Smooth muscle cell (in vitro differentiated cells): ENCODE measurements at regions not wholly inside any gene's neighbourhood (a gene's known extent, or its start where the extent isn't known, plus 50 kb on each side); places are given as distances from the start of the nearest gene placed in this dataset.

Source experiments
- DNase-seq: peaks from one replicate; lab custom pipeline; 2025; ENCODE audit not compliant: unreplicated experiment; lab: John Stamatoyannopoulos, UW
- H2AFZ ChIP-seq: fragments of 200-600 bp; sonication (generic); 2 replicates; pipeline ENCODE4 v1.6.0; 2016; ENCODE audit warnings: antibody characterized with exemption, low read depth, mild to moderate bottlenecking
- H3F3A ChIP-seq: fragments of 200-600 bp; sonication (generic); 2 replicates; pipeline ENCODE4 v1.6.0; 2017; ENCODE audit warnings: antibody characterized with exemption, low read depth
- H3K27ac ChIP-seq: fragments of 200-600 bp; sonication (generic); 2 replicates; pipeline ENCODE4 v1.5.1; 2016; ENCODE audit warnings: low read depth, mild to moderate bottlenecking
- H3K27me3 ChIP-seq: fragments of 200-600 bp; sonication (generic); 2 replicates; pipeline ENCODE4 v1.6.1; 2016; ENCODE audit warnings: low read depth, mild to moderate bottlenecking
- H3K36me3 ChIP-seq: fragments of 200-600 bp; sonication (generic); 2 replicates; pipeline ENCODE4 v1.5.1; 2016; ENCODE audit warnings: low read depth
- H3K4me1 ChIP-seq: fragments of 200-600 bp; sonication (generic); 2 replicates; pipeline ENCODE4 v1.5.1; 2016; ENCODE audit warnings: low read depth
- H3K4me2 ChIP-seq: fragments of 200-600 bp; sonication (generic); 2 replicates; pipeline ENCODE4 v1.6.0; 2016; ENCODE audit warnings: mild to moderate bottlenecking
- H3K4me3 ChIP-seq: fragments of 200-600 bp; sonication (generic); 2 replicates; pipeline ENCODE4 v1.5.1; 2016; ENCODE audit warnings: mild to moderate bottlenecking
- H3K79me2 ChIP-seq: fragments of 200-600 bp; sonication (generic); 2 replicates; pipeline ENCODE4 v1.6.0; 2016; ENCODE audit warnings: low read depth, mild to moderate bottlenecking
- H3K9ac ChIP-seq: fragments of 200-600 bp; sonication (generic); 2 replicates; pipeline ENCODE4 v1.6.0; 2016; ENCODE audit warnings: low read depth
- H3K9me3 ChIP-seq: fragments of 200-600 bp; sonication (generic); replicated peaks from 2 replicates; pipeline ENCODE4 v1.5.1; 2016; ENCODE audit warnings: low read depth
- H4K20me1 ChIP-seq: fragments of 200-600 bp; sonication (generic); 2 replicates; pipeline ENCODE4 v1.6.0; 2016; ENCODE audit warnings: low read depth
- WGBS: methylation state at CpG from one replicate; pipeline ENCODE4 v1.1.7; 2016; ENCODE audit warnings: low lambda C conversion rate; 5-methylcytosine and 5-hydroxymethylcytosine counted together
- TF ChIP-seq, protein P1 (sequence below): fragments of 200-600 bp; sonication (generic); IDR thresholded peaks from 2 replicates; pipeline ENCODE4 v1.5.1; 2017; ENCODE audit warnings: borderline replicate concordance, mild to moderate bottlenecking, antibody characterized with exemption; ENCODE audit not compliant: insufficient read depth, poor library complexity, severe bottlenecking

DNA sequence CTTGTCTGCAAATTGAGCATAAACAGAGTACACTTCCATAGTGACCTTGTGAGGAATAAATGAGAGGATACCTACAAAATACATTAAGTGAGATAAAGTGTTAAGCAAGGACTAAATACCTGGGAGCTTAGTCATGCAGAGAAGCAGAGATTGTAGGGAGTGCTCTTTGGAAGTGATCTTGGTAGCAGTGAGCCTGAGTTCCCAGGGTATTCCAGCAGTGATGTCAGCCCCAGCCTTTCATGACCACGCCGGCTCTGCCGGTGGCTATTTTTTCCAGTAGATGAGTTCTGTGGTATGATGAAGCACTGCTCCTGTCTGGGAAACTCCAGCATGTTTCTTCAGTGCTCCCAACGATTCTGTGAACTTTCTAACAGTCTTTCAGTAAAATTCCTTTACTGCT lies 391.5 kb upstream of the IGFBP7 start:
- Histone ChIP-seq H3K4me3 (no peak overlapping the region), H3K27me3 (no peaks in the 10 kb centered on the region)
- DNase-seq = no peak

DNA sequence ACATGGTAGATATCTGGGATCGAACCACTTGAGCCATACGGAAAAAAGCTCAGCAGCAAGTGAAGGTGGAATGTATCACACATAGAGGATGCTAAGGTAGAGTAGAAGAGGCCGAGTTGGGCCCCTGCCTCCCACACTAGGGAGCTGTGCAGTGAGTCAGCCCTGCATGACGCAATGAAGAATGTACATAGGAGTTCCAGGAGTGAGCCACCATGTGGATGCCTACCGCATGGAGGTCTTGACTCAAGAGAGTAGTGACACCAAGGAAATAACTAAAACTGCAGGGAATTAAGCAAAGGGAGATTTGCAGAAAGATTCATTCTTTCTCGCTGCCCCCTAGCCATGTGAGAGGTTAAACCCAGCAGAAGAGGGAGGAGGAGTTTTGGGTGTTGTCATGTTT lies 389.6 kb upstream of the IGFBP7 start:
- Histone ChIP-seq H3K9me3 (no peaks in the 10 kb centered on the region), H3K79me2 (no peaks in the 10 kb centered on the region), H3K27ac (no peak overlapping the region), H3K4me1 (peaks cover 6% of the 10 kb centered on the region), H3K4me2 (no peak overlapping the region), H3K9ac (no peak overlapping the region), H2AFZ (no peak overlapping the region), H3K27me3 (no peaks in the 10 kb centered on the region), H4K20me1 (no peaks in the 10 kb centered on the region), H3F3A (no peaks in the 10 kb centered on the region), H3K4me3 (no peak overlapping the region), H3K36me3 (no peaks in the 10 kb centered on the region)
- WGBS = 91% methylated on average over 6 of the region's 6 CpGs
- TF ChIP-seq, protein P1, sequence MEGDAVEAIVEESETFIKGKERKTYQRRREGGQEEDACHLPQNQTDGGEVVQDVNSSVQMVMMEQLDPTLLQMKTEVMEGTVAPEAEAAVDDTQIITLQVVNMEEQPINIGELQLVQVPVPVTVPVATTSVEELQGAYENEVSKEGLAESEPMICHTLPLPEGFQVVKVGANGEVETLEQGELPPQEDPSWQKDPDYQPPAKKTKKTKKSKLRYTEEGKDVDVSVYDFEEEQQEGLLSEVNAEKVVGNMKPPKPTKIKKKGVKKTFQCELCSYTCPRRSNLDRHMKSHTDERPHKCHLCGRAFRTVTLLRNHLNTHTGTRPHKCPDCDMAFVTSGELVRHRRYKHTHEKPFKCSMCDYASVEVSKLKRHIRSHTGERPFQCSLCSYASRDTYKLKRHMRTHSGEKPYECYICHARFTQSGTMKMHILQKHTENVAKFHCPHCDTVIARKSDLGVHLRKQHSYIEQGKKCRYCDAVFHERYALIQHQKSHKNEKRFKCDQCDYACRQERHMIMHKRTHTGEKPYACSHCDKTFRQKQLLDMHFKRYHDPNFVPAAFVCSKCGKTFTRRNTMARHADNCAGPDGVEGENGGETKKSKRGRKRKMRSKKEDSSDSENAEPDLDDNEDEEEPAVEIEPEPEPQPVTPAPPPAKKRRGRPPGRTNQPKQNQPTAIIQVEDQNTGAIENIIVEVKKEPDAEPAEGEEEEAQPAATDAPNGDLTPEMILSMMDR = no peak
- DNase-seq = no peak

More for the DNA sequence above, 391.5 kb upstream of the IGFBP7 start:
- no peaks in the 10 kb centered on the region for H4K20me1 ChIP-seq
- peak overlapping the region; percentile 28 for H3K4me2 ChIP-seq
- TF ChIP-seq, protein P1 = no peak
- H3K9ac ChIP-seq = peak overlapping the region; percentile 24
- peak overlapping the region; percentile 74 for H3K27ac ChIP-seq
- 4% methylated on average over 4 of the region's 4 CpGs for WGBS
- H3K79me2 ChIP-seq = no peaks in the 10 kb centered on the region
- H3K4me1 ChIP-seq = peaks cover 6% of the 10 kb centered on the region
- no peaks in the 10 kb centered on the region for H3K9me3 ChIP-seq
- no peak overlapping the region for H2AFZ ChIP-seq
- H3K36me3 ChIP-seq = no peaks in the 10 kb centered on the region
- no peaks in the 10 kb centered on the region for H3F3A ChIP-seq

DNA sequence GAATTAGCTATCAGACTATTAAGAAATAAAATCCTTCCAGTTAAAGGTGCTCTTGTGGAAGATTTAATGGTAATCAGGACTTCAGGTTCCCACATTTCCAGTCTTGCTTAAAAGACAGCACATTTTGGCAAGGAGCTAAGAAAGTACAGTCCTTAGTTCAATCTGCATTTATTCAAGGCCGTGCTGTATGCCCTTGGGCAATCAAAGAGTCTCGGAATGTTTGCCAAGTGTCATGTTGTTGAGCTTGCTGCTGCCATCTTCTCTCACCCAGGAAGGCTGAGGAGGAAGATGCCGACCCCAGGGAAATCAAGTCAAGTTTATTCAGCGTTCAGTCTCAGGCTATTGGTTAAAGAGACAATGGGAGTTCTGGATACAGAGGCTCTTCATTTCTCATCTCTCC lies 388.1 kb upstream of the IGFBP7 start:
- no peak overlapping the region for H3K9ac ChIP-seq
- no peak overlapping the region for H3K27ac ChIP-seq
- H3K4me2 ChIP-seq = no peak overlapping the region
- no peaks in the 10 kb centered on the region for H3F3A ChIP-seq
- 91% methylated on average over 4 of the region's 4 CpGs for WGBS
- no peak overlapping the region for H2AFZ ChIP-seq
- H3K36me3 ChIP-seq = no peaks in the 10 kb centered on the region
- TF ChIP-seq, protein P1 = no peak
- no peak overlapping the region for H3K4me3 ChIP-seq
- no peak for DNase-seq
- no peaks in the 10 kb centered on the region for H4K20me1 ChIP-seq
- no peaks in the 10 kb centered on the region for H3K9me3 ChIP-seq
- H3K4me1 ChIP-seq = peaks cover 6% of the 10 kb centered on the region
- H3K27me3 ChIP-seq = no peaks in the 10 kb centered on the region
- no peaks in the 10 kb centered on the region for H3K79me2 ChIP-seq

DNA sequence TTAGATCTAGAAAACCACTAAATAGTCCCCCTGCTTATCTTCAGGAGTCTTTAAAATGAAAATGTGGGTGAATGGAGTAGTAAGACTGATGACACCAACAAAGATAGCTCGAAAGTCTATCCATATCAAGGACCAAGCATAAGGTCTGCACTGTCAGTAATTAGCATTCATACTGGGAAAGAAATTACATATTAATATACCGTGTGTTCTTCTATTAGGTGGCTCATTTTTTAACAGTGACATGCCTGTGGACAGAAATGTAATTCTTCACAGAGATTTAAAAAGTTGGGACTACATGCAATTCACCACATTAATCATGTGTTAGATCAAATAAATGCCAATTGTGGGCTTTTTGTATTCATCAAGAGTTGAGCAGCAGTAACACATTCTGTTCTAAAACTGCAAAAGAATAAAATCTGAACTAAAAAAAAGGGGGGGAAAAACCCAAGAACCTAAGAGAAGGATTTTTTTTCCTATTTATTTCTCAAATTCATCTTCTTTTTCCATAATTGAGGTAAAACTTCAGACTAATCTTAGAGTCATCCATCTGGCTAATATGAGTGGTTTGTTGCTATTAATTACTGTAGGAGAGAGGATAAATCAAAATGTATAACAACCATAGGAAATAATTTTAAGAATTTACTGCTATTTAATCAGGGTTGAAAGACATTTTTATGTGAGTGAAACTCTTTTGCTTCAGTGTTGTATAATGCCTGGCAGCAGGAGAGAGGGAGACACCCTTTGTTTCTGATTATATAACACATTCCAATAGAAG lies 386.7 kb upstream of the IGFBP7 start:
- H3F3A ChIP-seq = no peaks in the 10 kb centered on the region
- no peaks in the 10 kb centered on the region for H3K36me3 ChIP-seq
- no peaks in the 10 kb centered on the region for H4K20me1 ChIP-seq
- no peak for DNase-seq
- 35% methylated on average over 2 of the region's 2 CpGs for WGBS
- H3K4me2 ChIP-seq = no peak overlapping the region
- H3K4me3 ChIP-seq = no peak overlapping the region
- H3K79me2 ChIP-seq = no peaks in the 10 kb centered on the region
- H3K4me1 ChIP-seq = peaks cover under 1% of the 10 kb centered on the region
- H3K9ac ChIP-seq = no peak overlapping the region
- no peak overlapping the region for H3K27ac ChIP-seq
- H2AFZ ChIP-seq = no peak overlapping the region
- TF ChIP-seq, protein P1 = no peak
- no peaks in the 10 kb centered on the region for H3K9me3 ChIP-seq
- no peaks in the 10 kb centered on the region for H3K27me3 ChIP-seq
